ENCODE measurements at regions not wholly inside any gene's neighbourhood (a gene's known extent, or its start where the extent isn't known, plus 50 kb on each side); places are given as distances from the start of the nearest gene placed in this dataset.

DNA sequence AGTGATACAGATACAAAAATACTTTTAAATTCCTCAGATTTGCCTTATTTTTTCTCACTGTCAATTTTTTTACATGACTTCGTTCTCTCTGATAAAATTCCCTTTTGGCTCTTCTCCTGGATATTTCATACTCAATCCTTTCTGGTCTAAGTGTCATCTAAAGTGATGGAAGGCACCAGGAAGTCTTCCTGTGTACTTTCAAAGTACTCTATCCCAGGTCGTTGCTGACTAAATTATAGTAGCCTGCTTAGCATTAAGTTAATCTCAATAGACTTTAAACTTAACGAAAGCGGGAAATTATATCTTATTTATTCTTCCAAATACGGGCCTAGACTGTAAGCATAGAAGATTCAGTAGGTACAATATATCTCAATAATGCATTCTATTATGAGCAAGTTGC is 67.8 kb downstream of the CASP12 start:
- FAIRE-seq: no peak

GRCh38 chr11:104830080-104830479 is 68.2 kb downstream of the CASP12 start:
- no peak for FAIRE-seq

DNA sequence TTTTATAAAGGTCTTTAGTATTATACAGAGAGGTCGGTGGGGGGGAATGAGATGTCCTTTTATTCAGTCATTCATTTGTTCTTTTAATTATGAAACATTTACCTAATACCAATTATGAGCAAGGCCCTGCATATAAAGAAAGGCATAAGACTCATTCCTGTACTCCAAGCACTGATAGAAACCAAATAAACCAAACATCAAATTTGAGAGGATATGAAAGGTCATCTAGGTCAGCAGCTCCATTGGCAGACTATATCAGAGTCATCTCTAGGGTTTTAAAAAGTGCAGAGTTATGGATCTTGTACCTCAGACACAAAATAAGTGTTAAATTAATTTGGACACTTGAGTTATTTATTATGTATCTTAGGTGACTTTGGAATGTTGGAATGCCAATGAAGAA is 71.5 kb downstream of the CASP12 start:
- FAIRE-seq: no peak

DNA sequence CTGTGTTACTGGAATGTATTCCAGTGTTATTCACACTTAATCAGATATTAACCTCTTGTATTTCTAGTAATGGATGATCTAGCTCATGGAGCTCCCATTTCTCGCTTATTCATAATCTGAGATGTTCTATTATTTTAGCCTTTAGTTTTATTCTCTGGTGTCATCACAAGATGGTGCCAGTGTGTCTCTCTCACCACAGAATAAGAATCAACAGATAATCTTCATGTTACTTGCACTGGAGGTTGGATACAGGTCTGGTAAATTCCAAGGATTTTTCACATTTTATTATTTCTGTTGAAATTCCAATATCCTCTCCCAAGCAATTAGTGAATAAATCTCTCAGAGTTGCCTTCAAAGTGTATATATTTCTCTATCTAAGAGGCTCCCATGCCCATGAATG is 74.6 kb downstream of the CASP12 start:
- no peak for FAIRE-seq

GRCh38 chr11:104820431-104820830 is 77.8 kb downstream of the CASP12 start:
- FAIRE-seq: no peak

DNA sequence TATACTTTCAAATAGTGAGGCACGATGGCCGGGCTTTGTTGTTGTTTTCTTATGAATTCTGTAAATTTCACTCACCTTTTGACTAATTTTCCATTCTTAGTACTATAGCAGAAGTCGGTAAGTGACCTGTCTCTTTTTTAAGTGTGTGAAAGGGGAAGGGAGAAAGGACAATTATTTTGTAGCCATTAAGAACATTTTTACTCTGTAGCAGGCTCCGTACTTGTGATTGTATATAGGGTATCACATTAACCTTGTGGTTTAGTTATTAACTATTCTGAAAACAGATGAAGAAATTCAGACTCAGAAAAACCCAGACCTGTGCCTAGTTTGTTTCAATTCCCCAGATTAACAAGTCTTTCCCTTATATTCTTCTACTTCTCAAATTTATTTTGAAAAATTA is 78.7 kb downstream of the CASP12 start:
- no peak for FAIRE-seq

DNA sequence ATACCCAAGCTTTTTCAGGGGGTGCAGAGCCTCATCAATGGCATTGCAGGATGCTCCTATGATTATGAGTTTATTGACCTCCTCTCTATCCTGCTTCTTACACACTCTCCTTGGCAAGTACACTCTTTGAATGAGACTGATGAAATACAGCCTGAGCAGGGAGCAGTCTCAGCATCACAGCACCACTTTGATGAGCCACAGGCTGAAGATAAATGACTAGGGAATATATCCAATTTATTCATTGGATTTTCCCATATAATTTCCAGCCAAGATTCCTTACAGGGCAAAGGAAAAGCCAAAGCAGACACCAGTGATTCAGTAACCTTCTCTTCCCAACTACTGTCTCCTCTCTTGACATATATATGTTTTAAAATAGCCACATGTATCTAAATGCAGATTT is 79.2 kb downstream of the CASP12 start:
- FAIRE-seq: no peak

DNA sequence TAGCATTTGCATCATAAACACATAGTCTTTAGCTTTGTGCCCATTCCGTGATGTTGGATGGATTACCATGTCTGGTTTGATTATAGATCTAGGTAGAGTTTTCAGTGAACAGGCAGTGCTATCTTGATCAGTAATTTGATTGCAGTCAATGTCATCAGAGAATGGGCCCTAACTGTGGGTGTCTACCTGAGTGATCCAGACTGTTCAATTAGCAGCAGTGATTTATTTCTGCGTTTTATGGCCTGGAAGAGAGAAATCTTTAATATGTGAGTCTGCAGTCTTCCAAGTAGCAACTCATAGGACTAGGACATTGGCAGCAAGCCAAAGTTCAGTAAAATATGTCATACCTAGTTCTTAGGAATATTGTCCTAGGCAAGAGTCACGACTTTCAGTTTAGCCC is 80.3 kb downstream of the CASP12 start:
- no peak for FAIRE-seq

GRCh38 chr11:104813532-104813931 is 84.7 kb downstream of the CASP12 start:
- FAIRE-seq: no peak

DNA sequence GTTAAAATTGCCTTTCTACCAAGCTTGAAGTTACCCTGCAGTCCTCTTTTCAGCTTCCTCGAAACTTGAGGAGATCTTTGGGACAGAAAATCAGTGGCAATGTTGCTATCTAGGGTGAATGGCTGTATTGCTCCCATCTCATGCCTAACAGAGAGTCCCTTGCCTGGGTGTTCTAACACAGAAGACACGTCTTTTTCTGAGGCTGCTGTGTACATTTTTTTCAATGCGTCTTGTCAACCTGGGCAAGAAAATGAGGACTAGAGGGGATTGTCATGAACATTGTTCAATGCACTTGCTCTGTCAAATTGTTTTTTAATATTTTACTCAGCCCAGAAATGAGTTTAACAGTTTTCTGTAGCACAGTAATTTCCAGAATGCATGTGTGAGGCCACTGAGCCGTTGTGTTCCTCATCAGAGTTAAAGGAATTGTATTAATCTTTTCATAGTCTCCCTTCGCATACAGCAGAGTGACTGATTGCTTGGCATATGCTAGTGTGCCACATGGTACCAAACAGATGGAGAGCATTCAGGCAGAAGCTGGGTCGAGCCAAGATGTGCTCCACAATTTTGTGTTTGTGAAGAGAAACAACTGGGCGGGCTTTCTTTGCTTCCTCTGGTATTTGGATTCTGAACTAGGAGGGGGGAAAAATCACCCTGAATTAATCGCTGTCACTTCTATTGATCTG is 86.0 kb downstream of the CASP12 start:
- no peak for FAIRE-seq

GRCh38 chr11:104803776-104804175 is 94.5 kb downstream of the CASP12 start:
- no peak for FAIRE-seq

GRCh38 chr11:104799251-104799650 is 99.0 kb downstream of the CASP12 start:
- no peak for FAIRE-seq

DNA sequence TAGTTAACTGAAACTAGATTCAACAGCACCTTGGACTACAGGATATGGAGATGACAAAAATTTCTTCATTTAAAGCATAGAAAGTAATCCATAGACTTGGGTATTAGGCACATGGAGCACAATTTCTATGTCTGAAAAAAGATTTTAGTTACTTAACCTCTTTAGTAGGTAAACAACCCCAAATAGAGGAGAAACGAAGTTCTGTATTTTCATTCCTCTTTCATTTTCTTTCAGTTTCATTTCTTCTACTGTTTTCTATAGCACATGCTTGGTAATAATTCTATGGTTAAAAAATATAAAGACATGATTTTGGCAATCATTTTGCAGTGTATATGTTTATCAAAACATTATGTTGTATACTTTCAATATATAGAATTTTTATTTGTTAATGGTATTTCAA is 99.5 kb downstream of the CASP12 start:
- FAIRE-seq: no peak

GRCh38 chr11:104796301-104796700 is 102.0 kb downstream of the CASP12 start:
- no peak for FAIRE-seq

GRCh38 chr11:104795501-104796213 is 102.6 kb downstream of the CASP12 start:
- FAIRE-seq: no peak

- FAIRE-seq: no peak
These were observed 105.4 kb downstream of the CASP12 start for GRCh38 chr11:104792861-104793260.

DNA sequence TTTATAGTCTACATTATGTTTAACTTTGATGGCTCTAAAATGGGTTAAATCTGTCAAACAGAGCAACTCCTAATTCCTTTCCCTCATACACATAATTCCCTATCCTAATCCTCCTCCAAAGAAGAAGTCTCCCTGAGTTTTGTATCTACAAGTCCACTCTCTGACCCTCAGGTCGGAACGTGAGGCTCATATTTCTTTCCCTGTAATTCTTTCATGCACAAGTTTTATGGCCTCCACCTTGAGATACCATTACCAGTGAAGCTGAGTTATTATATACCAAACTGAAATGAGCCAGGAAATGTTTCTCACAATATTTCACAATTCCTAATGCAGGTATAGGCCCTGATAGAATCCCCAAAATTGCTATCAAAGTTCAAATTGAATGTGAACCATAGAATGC is 106.4 kb downstream of the CASP12 start:
- FAIRE-seq: no peak

DNA sequence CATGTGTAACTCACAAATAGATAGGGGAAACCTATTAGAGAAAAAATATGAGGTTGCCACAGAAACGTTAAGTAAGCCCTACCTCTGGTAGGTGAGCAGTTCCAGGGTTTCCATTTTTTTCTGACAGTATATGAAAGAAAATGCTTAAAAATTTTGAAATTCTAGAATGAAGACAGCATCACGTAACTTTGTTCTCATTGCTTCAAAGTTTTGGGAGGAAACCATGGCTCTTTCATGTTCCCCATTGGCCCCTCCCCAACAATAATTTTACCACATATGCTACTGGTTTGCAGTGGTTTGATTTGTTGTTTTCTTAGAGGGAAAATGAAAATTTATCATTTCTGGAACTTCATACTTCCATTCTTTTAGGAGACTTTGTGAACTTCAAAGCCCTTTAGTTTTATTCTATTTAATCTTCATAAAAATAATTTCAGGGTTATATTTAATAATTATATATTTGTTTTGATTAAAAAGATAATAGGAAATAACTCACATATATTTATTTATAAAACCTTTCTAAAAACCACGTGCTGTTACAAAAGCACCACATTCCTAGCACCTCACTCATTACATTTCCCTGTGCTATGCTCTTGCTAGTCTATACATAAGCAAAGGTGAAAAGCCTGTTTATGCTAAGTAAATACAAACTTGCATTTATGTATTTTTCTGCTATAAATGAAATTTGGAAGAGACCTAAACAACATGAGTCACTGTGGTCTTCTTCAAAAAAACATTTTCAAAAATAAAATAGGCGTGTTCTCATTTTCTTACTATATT is 113.4 kb downstream of the CASP12 start:
- no peak for FAIRE-seq

- no peak for FAIRE-seq
These were observed 115.0 kb downstream of the CASP12 start for GRCh38 chr11:104783241-104783640.

GRCh38 chr11:104782377-104782754 is 115.9 kb downstream of the CASP12 start:
- FAIRE-seq: no peak

GRCh38 chr11:104781719-104782376 is 116.4 kb downstream of the CASP12 start:
- no peak for FAIRE-seq

DNA sequence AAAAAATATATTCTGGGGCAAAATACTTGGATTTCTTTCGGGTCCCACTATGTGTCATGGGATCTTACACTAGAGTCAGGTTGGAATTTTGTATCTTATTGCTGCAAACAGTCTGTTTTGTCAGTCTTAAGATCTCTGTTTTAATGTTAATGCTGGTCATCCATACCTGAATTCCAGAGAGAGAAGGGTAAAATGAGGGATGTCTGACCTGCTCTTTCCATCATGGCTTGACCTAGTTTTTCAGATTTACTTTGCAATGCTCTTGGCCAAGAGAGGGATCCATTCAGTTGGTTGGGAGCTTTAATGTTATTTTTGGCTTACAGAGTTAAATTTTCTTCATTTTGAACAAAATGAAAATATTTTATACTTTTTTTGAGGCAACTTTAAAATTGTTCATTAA is 117.2 kb downstream of the CASP12 start:
- no peak for FAIRE-seq

GRCh38 chr11:104776501-104777170 is 121.6 kb downstream of the CASP12 start:
- FAIRE-seq: no peak

Measured in TTC549 (cell line).